WTC11 (cell line): ENCODE measurements at regions not wholly inside any gene's neighbourhood (a gene's known extent, or its start where the extent isn't known, plus 50 kb on each side); places are given as distances from the start of the nearest gene placed in this dataset.

Experiments used
- CTCF ChIP-seq: fragments of 200-600 bp; IDR thresholded peaks from 2 replicates; pipeline ENCODE4 v1.8.0; 2022; ENCODE audit warnings: antibody characterized with exemption
- ELF4 ChIP-seq: sonication (generic); formaldehyde crosslinking; IDR thresholded peaks from 2 replicates; pipeline ENCODE4 v1.8.1; 2022; ENCODE audit warnings: low read depth, mild to moderate bottlenecking, moderate library complexity, missing genetic modification reagents
- IRF1 ChIP-seq: sonication (generic); formaldehyde crosslinking; IDR thresholded peaks from 2 replicates; pipeline ENCODE4 v1.8.0; 2023; ENCODE audit warnings: missing genetic modification reagents
- IRF2 ChIP-seq: sonication (generic); formaldehyde crosslinking; IDR thresholded peaks from 2 replicates; pipeline ENCODE4 v1.8.0; 2022; ENCODE audit warnings: low read depth, missing genetic modification reagents, borderline replicate concordance
- MAX ChIP-seq: sonication (generic); formaldehyde crosslinking; IDR thresholded peaks from 2 replicates; pipeline ENCODE4 v1.8.0; 2022; ENCODE audit warnings: mild to moderate bottlenecking, missing genetic modification reagents
- MLX ChIP-seq: sonication (generic); formaldehyde crosslinking; IDR thresholded peaks from 2 replicates; pipeline ENCODE4 v1.8.1; 2023; ENCODE audit warnings: mild to moderate bottlenecking, missing genetic modification reagents, moderate library complexity

GRCh38 chr22:48379371-48379770 lies 1448.3 kb downstream of the BRD1 start:
- TF ChIP-seq ELF4 (CRISPR knock-in tag) (no peak), CTCF (no peak), IRF2 (CRISPR knock-in tag) (no peak), MLX (CRISPR knock-in tag) (no peak), IRF1 (CRISPR knock-in tag) (no peak), MAX (CRISPR knock-in tag) (no peak)
